Cardiac muscle cell (in vitro differentiated cells and primary cell): ENCODE measurements at regions not wholly inside any gene's neighbourhood (a gene's known extent, or its start where the extent isn't known, plus 50 kb on each side); places are given as distances from the start of the nearest gene placed in this dataset.

Source experiments
- DNase-seq, 2 donors: peaks; one replicate each; pipeline versions ENCODE4 v3.0.0 to v3.0.0-alpha.2; 2010 to 2017; ENCODE audit warnings: low read depth in 1 of 2, low spot score in 1 of 2
- H3K27ac ChIP-seq: fragments of 200-600 bp; sonication (generic); 2 replicates; pipeline ENCODE4 v1.5.1; 2016
- H3K27me3 ChIP-seq: fragments of 200-600 bp; sonication (generic); 2 replicates; pipeline ENCODE4 v1.6.0; 2016; ENCODE audit warnings: control low read depth
- H3K36me3 ChIP-seq: fragments of 200-600 bp; sonication (generic); 2 replicates; pipeline ENCODE4 v1.5.1; 2016; ENCODE audit warnings: control low read depth
- H3K4me1 ChIP-seq: fragments of 200-600 bp; sonication (generic); 2 replicates; pipeline ENCODE4 v1.8.1; 2017; ENCODE audit warnings: low read depth, mild to moderate bottlenecking, mixed run types
- H3K4me3 ChIP-seq: fragments of 200-600 bp; sonication (generic); 2 replicates; pipeline ENCODE4 v1.5.1; 2016; ENCODE audit warnings: mild to moderate bottlenecking
- H3K9me3 ChIP-seq: fragments of 200-600 bp; sonication (generic); 2 replicates; pipeline ENCODE4 v1.5.1; 2017; ENCODE audit warnings: low read depth, mild to moderate bottlenecking, control low read depth
- CTCF ChIP-seq: IDR thresholded peaks from 2 replicates; pipeline ENCODE4 v1.5.1; 2012; ENCODE audit warnings: low read depth, mild to moderate bottlenecking, low read length

- H3K36me3 ChIP-seq = no peaks in the 10 kb centered on the region
- no peaks in the 10 kb centered on the region for H3K4me1 ChIP-seq
- no peak for DNase-seq
- H3K27me3 ChIP-seq = no peaks in the 10 kb centered on the region
- no peak for TF ChIP-seq CTCF
- H3K4me3 ChIP-seq = no peak overlapping the region
- H3K9me3 ChIP-seq = no peaks in the 10 kb centered on the region
- H3K27ac ChIP-seq = no peak overlapping the region
Measured at GRCh38 chr9:23537192-23538066, 288.6 kb downstream of the ELAVL2 start.

- no peaks in the 10 kb centered on the region for H3K36me3 ChIP-seq
- no peak for DNase-seq
- H3K27ac ChIP-seq = no peak overlapping the region
- no peaks in the 10 kb centered on the region for H3K4me1 ChIP-seq
- TF ChIP-seq CTCF = no peak
- H3K4me3 ChIP-seq = no peak overlapping the region
- H3K9me3 ChIP-seq = no peaks in the 10 kb centered on the region
- H3K27me3 ChIP-seq = no peaks in the 10 kb centered on the region
Measured at GRCh38 chr9:23538067-23538402, 288.0 kb downstream of the ELAVL2 start.

- TF ChIP-seq CTCF = no peak
- H3K4me3 ChIP-seq = no peak overlapping the region
- H3K27me3 ChIP-seq = no peaks in the 10 kb centered on the region
- DNase-seq = no peak
- H3K36me3 ChIP-seq = no peaks in the 10 kb centered on the region
- H3K4me1 ChIP-seq = peaks cover 4% of the 10 kb centered on the region
- no peaks in the 10 kb centered on the region for H3K9me3 ChIP-seq
- H3K27ac ChIP-seq = no peak overlapping the region
Measured at GRCh38 chr9:23538461-23539003, 287.5 kb downstream of the ELAVL2 start.

- no peak for TF ChIP-seq CTCF
- H3K36me3 ChIP-seq = no peaks in the 10 kb centered on the region
- H3K4me3 ChIP-seq = no peak overlapping the region
- DNase-seq = no peak
- no peak overlapping the region for H3K27ac ChIP-seq
- no peaks in the 10 kb centered on the region for H3K9me3 ChIP-seq
- H3K4me1 ChIP-seq = peaks cover 7% of the 10 kb centered on the region
- no peaks in the 10 kb centered on the region for H3K27me3 ChIP-seq
Measured at GRCh38 chr9:23539311-23539710, 286.7 kb downstream of the ELAVL2 start.

GRCh38 chr9:23541976-23542375 lies 284.1 kb downstream of the ELAVL2 start:
- Histone ChIP-seq H3K36me3 (no peaks in the 10 kb centered on the region), H3K27me3 (no peaks in the 10 kb centered on the region), H3K9me3 (no peaks in the 10 kb centered on the region), H3K4me3 (no peak overlapping the region), H3K4me1 (peaks cover 7% of the 10 kb centered on the region), H3K27ac (no peak overlapping the region)
- no peak for DNase-seq
- no peak for TF ChIP-seq CTCF
